Activated CD4-positive, alpha-beta memory T cell treated with anti-CD3 and anti-CD28 coated beads for 36 hours (primary cell): ENCODE measurements at regions not wholly inside any gene's neighbourhood (a gene's known extent, or its start where the extent isn't known, plus 50 kb on each side); places are given as distances from the start of the nearest gene placed in this dataset.

Experiments
- CTCF ChIA-PET: fragments of 350-600 bp; sonication (Branson Sonifier 250); formaldehyde crosslinking; loops from one replicate; lab custom pipeline; 2021; ENCODE audit warnings: antibody characterized with exemption, inconsistent platforms; lab: Charles Lee
- POLR2A ChIA-PET: fragments of 350-600 bp; sonication (Branson Sonifier 250); formaldehyde crosslinking; loops from one replicate; lab custom pipeline; 2021; ENCODE audit warnings: antibody characterized with exemption; lab: Charles Lee
- DNase-seq: peaks from one replicate; pipeline ENCODE4 v3.0.0-alpha.2; 2020
- H3K27ac Mint-ChIP-seq: one replicate; pipeline ENCODE4 v1.8.0; 2021; ENCODE audit warnings: mixed read lengths
- H3K27me3 Mint-ChIP-seq: one replicate; pipeline ENCODE4 v1.8.0; 2021; ENCODE audit warnings: mixed read lengths
- H3K36me3 Mint-ChIP-seq: one replicate; pipeline ENCODE4 v1.8.0; 2021; ENCODE audit warnings: mixed read lengths
- H3K4me1 Mint-ChIP-seq: one replicate; pipeline ENCODE4 v1.8.0; 2021; ENCODE audit warnings: low read depth, mixed read lengths
- H3K4me3 Mint-ChIP-seq: one replicate; pipeline ENCODE4 v1.8.0; 2021; ENCODE audit warnings: mild to moderate bottlenecking, mixed read lengths
- H3K9me3 Mint-ChIP-seq: one replicate; pipeline ENCODE4 v1.8.0; 2021; ENCODE audit warnings: mixed read lengths
- intact Hi-C: fragments of 100-400 bp; cut with micrococcal nuclease; formaldehyde crosslinking; loops from one replicate; pipeline ENCODE4 v1.15.1; 2023

GRCh38 chr1:195005338-195005737 is 1602.9 kb downstream of the KCNT2 start:
- ChIA-PET POLR2A (no interaction called here), CTCF (interaction anchor here (0.5 kb wide), 1 partner anchor 524 kb away, joined by 3 read pairs; no protein-coding TSS in a partner anchor)
- H3K4me3 Mint-ChIP-seq: no peak overlapping the region
- intact Hi-C loops: no loop called here
- no peaks in the 10 kb centered on the region for H3K36me3 Mint-ChIP-seq
- no peaks in the 10 kb centered on the region for H3K27me3 Mint-ChIP-seq
- H3K4me1 Mint-ChIP-seq: no peaks in the 10 kb centered on the region
- H3K9me3 Mint-ChIP-seq: no peaks in the 10 kb centered on the region
- DNase-seq: no peak
- H3K27ac Mint-ChIP-seq: no peak overlapping the region

- no peaks in the 10 kb centered on the region for H3K9me3 Mint-ChIP-seq
- no peaks in the 10 kb centered on the region for H3K27me3 Mint-ChIP-seq
- no peaks in the 10 kb centered on the region for H3K4me1 Mint-ChIP-seq
- no peaks in the 10 kb centered on the region for H3K36me3 Mint-ChIP-seq
- no peak for DNase-seq
- H3K4me3 Mint-ChIP-seq: no peak overlapping the region
- ChIA-PET CTCF (no interaction called here), POLR2A (no interaction called here)
- no peak overlapping the region for H3K27ac Mint-ChIP-seq
- intact Hi-C loops: no loop called here
Observed at GRCh38 chr1:194990483-194990882, 1617.8 kb downstream of the KCNT2 start.

- intact Hi-C loops: no loop called here
- Mint-ChIP-seq H3K9me3 (no peaks in the 10 kb centered on the region), H3K27ac (no peak overlapping the region), H3K36me3 (no peaks in the 10 kb centered on the region), H3K4me3 (no peak overlapping the region), H3K4me1 (no peaks in the 10 kb centered on the region), H3K27me3 (peaks cover 1% of the 10 kb centered on the region)
- CTCF ChIA-PET: no interaction called here
- no peak for DNase-seq
- POLR2A ChIA-PET: no interaction called here
Observed at GRCh38 chr1:194975913-194976312, 1632.3 kb downstream of the KCNT2 start.

GRCh38 chr1:194968916-194969315 is 1639.3 kb downstream of the KCNT2 start:
- Mint-ChIP-seq H3K9me3 (no peaks in the 10 kb centered on the region), H3K27ac (no peak overlapping the region), H3K36me3 (no peaks in the 10 kb centered on the region), H3K4me3 (no peak overlapping the region), H3K27me3 (no peaks in the 10 kb centered on the region), H3K4me1 (no peaks in the 10 kb centered on the region)
- ChIA-PET POLR2A (no interaction called here), CTCF (no interaction called here)
- no peak for DNase-seq
- intact Hi-C loops: no loop called here

- no peak for DNase-seq
- Mint-ChIP-seq H3K4me3 (no peak overlapping the region), H3K4me1 (no peaks in the 10 kb centered on the region), H3K27me3 (no peaks in the 10 kb centered on the region), H3K36me3 (no peaks in the 10 kb centered on the region), H3K9me3 (no peaks in the 10 kb centered on the region), H3K27ac (no peak overlapping the region)
- intact Hi-C loops: no loop called here
- POLR2A ChIA-PET: no interaction called here
- CTCF ChIA-PET: no interaction called here
Observed at GRCh38 chr1:194959795-194960194, 1648.4 kb downstream of the KCNT2 start.

GRCh38 chr1:194952171-194952570 is 1656.1 kb downstream of the KCNT2 start:
- CTCF ChIA-PET: no interaction called here
- no peak overlapping the region for H3K27ac Mint-ChIP-seq
- intact Hi-C loops: no loop called here

GRCh38 chr1:194950584-194950983 is 1657.7 kb downstream of the KCNT2 start:
- ChIA-PET POLR2A (no interaction called here), CTCF (no interaction called here)
- H3K4me3 Mint-ChIP-seq: no peak overlapping the region

More at GRCh38 chr1:194952171-194952570, 1656.1 kb downstream of the KCNT2 start:
- H3K27me3 Mint-ChIP-seq: no peaks in the 10 kb centered on the region
- POLR2A ChIA-PET: no interaction called here
- H3K4me3 Mint-ChIP-seq: no peak overlapping the region
- no peaks in the 10 kb centered on the region for H3K36me3 Mint-ChIP-seq
- H3K4me1 Mint-ChIP-seq: no peaks in the 10 kb centered on the region
- no peak for DNase-seq
- H3K9me3 Mint-ChIP-seq: peaks cover 4% of the 10 kb centered on the region

GRCh38 chr1:194940336-194941030 is 1667.8 kb downstream of the KCNT2 start:
- no peak overlapping the region for H3K4me3 Mint-ChIP-seq

More at GRCh38 chr1:194950584-194950983, 1657.7 kb downstream of the KCNT2 start:
- Mint-ChIP-seq H3K27ac (no peak overlapping the region), H3K4me1 (no peaks in the 10 kb centered on the region), H3K9me3 (peaks cover 4% of the 10 kb centered on the region), H3K36me3 (no peaks in the 10 kb centered on the region), H3K27me3 (no peaks in the 10 kb centered on the region)
- intact Hi-C loops: no loop called here
- DNase-seq: no peak

GRCh38 chr1:194935864-194936263 is 1672.4 kb downstream of the KCNT2 start:
- Mint-ChIP-seq H3K4me1 (no peaks in the 10 kb centered on the region), H3K4me3 (no peak overlapping the region), H3K9me3 (no peaks in the 10 kb centered on the region), H3K27ac (no peak overlapping the region), H3K36me3 (no peaks in the 10 kb centered on the region), H3K27me3 (no peaks in the 10 kb centered on the region)
- DNase-seq: no peak
- POLR2A ChIA-PET: no interaction called here
- CTCF ChIA-PET: no interaction called here
- intact Hi-C loops: no loop called here

More at GRCh38 chr1:194940336-194941030, 1667.8 kb downstream of the KCNT2 start:
- H3K27ac Mint-ChIP-seq: no peak overlapping the region
- CTCF ChIA-PET: no interaction called here
- H3K27me3 Mint-ChIP-seq: no peaks in the 10 kb centered on the region
- intact Hi-C loops: no loop called here
- H3K36me3 Mint-ChIP-seq: no peaks in the 10 kb centered on the region
- no peak for DNase-seq
- no peaks in the 10 kb centered on the region for H3K4me1 Mint-ChIP-seq
- no peaks in the 10 kb centered on the region for H3K9me3 Mint-ChIP-seq
- POLR2A ChIA-PET: interaction anchor here (0.6 kb wide), 1 partner anchor 47 kb away, joined by 3 read pairs; no protein-coding TSS in a partner anchor

GRCh38 chr1:194931166-194931565 is 1677.1 kb downstream of the KCNT2 start:
- no peak overlapping the region for H3K27ac Mint-ChIP-seq
- intact Hi-C loops: no loop called here
- POLR2A ChIA-PET: no interaction called here

GRCh38 chr1:194930132-194930531 is 1678.1 kb downstream of the KCNT2 start:
- no peak for DNase-seq
- no peaks in the 10 kb centered on the region for H3K36me3 Mint-ChIP-seq
- H3K9me3 Mint-ChIP-seq: no peaks in the 10 kb centered on the region
- no peak overlapping the region for H3K27ac Mint-ChIP-seq
- intact Hi-C loops: no loop called here
- H3K4me3 Mint-ChIP-seq: no peak overlapping the region
- POLR2A ChIA-PET: no interaction called here
- CTCF ChIA-PET: no interaction called here
- no peaks in the 10 kb centered on the region for H3K27me3 Mint-ChIP-seq
- no peaks in the 10 kb centered on the region for H3K4me1 Mint-ChIP-seq

More at GRCh38 chr1:194931166-194931565, 1677.1 kb downstream of the KCNT2 start:
- no peaks in the 10 kb centered on the region for H3K4me1 Mint-ChIP-seq
- no peak for DNase-seq
- H3K9me3 Mint-ChIP-seq: no peaks in the 10 kb centered on the region
- CTCF ChIA-PET: no interaction called here
- no peaks in the 10 kb centered on the region for H3K27me3 Mint-ChIP-seq
- H3K4me3 Mint-ChIP-seq: no peak overlapping the region
- no peaks in the 10 kb centered on the region for H3K36me3 Mint-ChIP-seq

GRCh38 chr1:194929357-194929756 is 1678.9 kb downstream of the KCNT2 start:
- no peak overlapping the region for H3K4me3 Mint-ChIP-seq
- POLR2A ChIA-PET: no interaction called here
- no peak for DNase-seq
- H3K4me1 Mint-ChIP-seq: no peaks in the 10 kb centered on the region
- no peaks in the 10 kb centered on the region for H3K9me3 Mint-ChIP-seq
- H3K27ac Mint-ChIP-seq: no peak overlapping the region
- CTCF ChIA-PET: no interaction called here
- H3K27me3 Mint-ChIP-seq: no peaks in the 10 kb centered on the region
- no peaks in the 10 kb centered on the region for H3K36me3 Mint-ChIP-seq
- intact Hi-C loops: no loop called here

- Mint-ChIP-seq H3K36me3 (no peaks in the 10 kb centered on the region), H3K4me1 (no peaks in the 10 kb centered on the region), H3K27ac (no peak overlapping the region), H3K4me3 (no peak overlapping the region), H3K27me3 (no peaks in the 10 kb centered on the region), H3K9me3 (no peaks in the 10 kb centered on the region)
- CTCF ChIA-PET: no interaction called here
- intact Hi-C loops: no loop called here
- no peak for DNase-seq
- POLR2A ChIA-PET: no interaction called here
Observed at GRCh38 chr1:194919146-194919545, 1689.1 kb downstream of the KCNT2 start.
